ENCODE measurements at regions not wholly inside any gene's neighbourhood (a gene's known extent, or its start where the extent isn't known, plus 50 kb on each side); places are given as distances from the start of the nearest gene placed in this dataset.

GRCh38 chr14:48693793-48694192 is 892.4 kb downstream of the RPS29 start (continued):
- TF ChIP-seq ZBTB33 (IDR thresholded peaks at IDR 0.05; ENCODE audit: extremely low read depth, insufficient replicate concordance, low read length) (no peak), CEBPB (IDR thresholded peaks at IDR 0.05; ENCODE audit: low read depth) (no peak), EGR1 (IDR thresholded peaks at IDR 0.05; ENCODE audit: low read depth) (no peak), SRF (IDR thresholded peaks at IDR 0.05; ENCODE audit: low read depth) (no peak), POLR2A (IDR thresholded peaks at IDR 0.05; ENCODE audit: borderline replicate concordance, extremely low read depth, insufficient read depth, insufficient read length) (no peak), TCF7L2 (IDR thresholded peaks at IDR 0.05; ENCODE audit: borderline replicate concordance, extremely low read depth, insufficient read depth, insufficient read length) (no peak), FOSL1 (IDR thresholded peaks at IDR 0.05; ENCODE audit: low read depth) (no peak), JUND (IDR thresholded peaks at IDR 0.05) (no peak), REST (IDR thresholded peaks at IDR 0.05; ENCODE audit: low read depth) (no peak)

GRCh38 chr14:48690349-48690748 is 895.8 kb downstream of the RPS29 start:
- H2AFZ ChIP-seq (ENCODE audit: low read depth, low read length, poor library complexity, severe bottlenecking), result no peak overlapping the region
- H3K79me2 ChIP-seq (ENCODE audit: insufficient read depth, low read length), result no peaks in the 10 kb centered on the region
- peaks cover 0 to 2% of the 10 kb centered on the region in 2 experiments; a peak in 1 of 4 replicates for H3K9me3 ChIP-seq (ENCODE audit: control insufficient read depth in 1 of 2, insufficient read depth in 1 of 2, low read depth in 1 of 2, low read length in 2 of 2)
- TF ChIP-seq RAD21 (IDR thresholded peaks at IDR 0.05; ENCODE audit: low read depth) (peak; percentile 31), CTCF (IDR thresholded peaks at IDR 0.05 in 2 of 3, conservative IDR thresholded peaks at IDR 0.05 in 1 of 3; ENCODE audit: borderline replicate concordance in 1 of 3, insufficient read depth in 1 of 3, low read depth in 2 of 3, low read length in 2 of 3) (peak; percentile 10 to 51 (median 24); a peak in 4 of 6 replicates), SP1 (IDR thresholded peaks at IDR 0.05; ENCODE audit: low read depth) (no peak)
- ATAC-seq (no peak), DNase-seq (ENCODE audit: low read depth, low spot score) (peak; percentile 8)
- BruUV-seq (replicated peaks), result no TSS peak
- H3K36me3 ChIP-seq (ENCODE audit: control insufficient read depth in 1 of 2, insufficient read depth in 2 of 2, low read length in 2 of 2), result no peaks in the 10 kb centered on the region
- no peaks in the 10 kb centered on the region for H3K27me3 ChIP-seq (ENCODE audit: insufficient read depth, low read length)
- CTCF ChIA-PET, result no interaction called here
- POLR2A ChIA-PET, result no interaction called here
- H4K20me1 ChIP-seq (ENCODE audit: insufficient read depth), result no peaks in the 10 kb centered on the region
- no peak overlapping the region for H3K27ac ChIP-seq (ENCODE audit: low read depth, low read length)
- H3K4me3 ChIP-seq (replicated peaks in 1 of 2; ENCODE audit: low read depth in 1 of 2, low read length in 2 of 2), result no peak overlapping the region
- intact Hi-C loops (cut with micrococcal nuclease), result no loop called here
- no peaks in the 10 kb centered on the region for H3K4me1 ChIP-seq (ENCODE audit: control insufficient read depth in 1 of 2, insufficient read depth in 2 of 2, low read length in 2 of 2)
- H3K4me2 ChIP-seq (ENCODE audit: low read length), result no peak overlapping the region
- H3K9ac ChIP-seq (ENCODE audit: low read length), result no peak overlapping the region
- H3K9me2 ChIP-seq (ENCODE audit: insufficient read depth), result no peaks in the 10 kb centered on the region
- RAD21 ChIA-PET (ENCODE audit: low non-redundant PET in 1 of 2, low total read pairs in 2 of 2, uncharacterized antibody in 2 of 2, unreplicated experiment in 2 of 2), result no interaction called here
